ENCODE measurements at regions not wholly inside any gene's neighbourhood (a gene's known extent, or its start where the extent isn't known, plus 50 kb on each side); places are given as distances from the start of the nearest gene placed in this dataset.
"Not testable (repeated sequence)": the region's sequence is repeated elsewhere in the genome, so short reads cannot be mapped to it uniquely, and the experiment has no call there.

DNA sequence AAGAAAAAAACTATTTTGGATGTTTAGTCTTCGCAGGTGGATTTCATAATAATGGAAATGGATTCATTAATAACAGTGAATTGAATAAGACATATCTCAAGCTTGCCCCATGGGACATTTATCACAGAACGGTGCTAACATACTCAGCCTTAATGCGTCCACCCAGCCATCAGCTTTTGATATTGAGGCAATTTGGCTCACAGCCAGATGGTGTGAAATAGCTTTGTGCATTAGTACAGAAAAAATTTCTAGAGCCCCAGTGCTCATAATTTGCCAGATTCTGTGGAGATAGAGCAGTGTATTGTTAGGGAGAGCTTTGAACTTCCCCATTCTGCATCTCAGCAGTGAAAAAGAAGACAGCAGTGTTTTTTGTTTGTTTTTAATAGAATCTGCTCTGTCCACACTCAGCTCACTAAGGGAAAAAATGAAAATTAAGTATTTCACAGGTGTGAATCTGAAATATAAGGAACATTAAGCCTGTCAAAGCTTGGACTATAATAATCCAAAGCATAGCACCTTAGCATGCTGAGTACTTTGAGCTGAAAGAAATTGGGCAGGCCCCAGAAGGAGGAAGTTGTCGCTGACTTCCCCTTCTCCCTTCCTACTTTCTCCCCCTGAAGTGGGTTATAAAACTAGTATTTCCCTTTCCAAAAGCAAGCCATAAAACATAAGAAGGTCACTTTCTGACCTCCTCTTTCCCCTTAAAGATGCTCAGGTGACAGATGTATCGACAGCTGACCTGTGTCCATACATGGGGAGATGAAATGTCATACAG is 295.8 kb downstream of the MAGEB5 start:
- WGBS, 3 donors: 64 to 72% (median 71%) methylated on average over 5 of the region's 5 CpGs
- intact Hi-C loops (cut with DNase I): no loop called here
- no peaks in the 10 kb centered on the region for H3K27me3 ChIP-seq
- DNase-seq: no peak
- H3K36me3 ChIP-seq: no peaks in the 10 kb centered on the region
- H3K27ac ChIP-seq: no peak overlapping the region
- no peaks in the 10 kb centered on the region for H3K4me1 ChIP-seq (ENCODE audit: insufficient read depth)
- H3K4me3 ChIP-seq: no peak overlapping the region
- no peaks in the 10 kb centered on the region for H3K9me3 ChIP-seq
- TF ChIP-seq, protein P1, sequence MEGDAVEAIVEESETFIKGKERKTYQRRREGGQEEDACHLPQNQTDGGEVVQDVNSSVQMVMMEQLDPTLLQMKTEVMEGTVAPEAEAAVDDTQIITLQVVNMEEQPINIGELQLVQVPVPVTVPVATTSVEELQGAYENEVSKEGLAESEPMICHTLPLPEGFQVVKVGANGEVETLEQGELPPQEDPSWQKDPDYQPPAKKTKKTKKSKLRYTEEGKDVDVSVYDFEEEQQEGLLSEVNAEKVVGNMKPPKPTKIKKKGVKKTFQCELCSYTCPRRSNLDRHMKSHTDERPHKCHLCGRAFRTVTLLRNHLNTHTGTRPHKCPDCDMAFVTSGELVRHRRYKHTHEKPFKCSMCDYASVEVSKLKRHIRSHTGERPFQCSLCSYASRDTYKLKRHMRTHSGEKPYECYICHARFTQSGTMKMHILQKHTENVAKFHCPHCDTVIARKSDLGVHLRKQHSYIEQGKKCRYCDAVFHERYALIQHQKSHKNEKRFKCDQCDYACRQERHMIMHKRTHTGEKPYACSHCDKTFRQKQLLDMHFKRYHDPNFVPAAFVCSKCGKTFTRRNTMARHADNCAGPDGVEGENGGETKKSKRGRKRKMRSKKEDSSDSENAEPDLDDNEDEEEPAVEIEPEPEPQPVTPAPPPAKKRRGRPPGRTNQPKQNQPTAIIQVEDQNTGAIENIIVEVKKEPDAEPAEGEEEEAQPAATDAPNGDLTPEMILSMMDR (IDR thresholded peaks at IDR 0.05): no peak
- TF ChIP-seq POLR2A (IDR thresholded peaks at IDR 0.05) (no peak), EP300 (IDR thresholded peaks at IDR 0.05) (no peak)

DNA sequence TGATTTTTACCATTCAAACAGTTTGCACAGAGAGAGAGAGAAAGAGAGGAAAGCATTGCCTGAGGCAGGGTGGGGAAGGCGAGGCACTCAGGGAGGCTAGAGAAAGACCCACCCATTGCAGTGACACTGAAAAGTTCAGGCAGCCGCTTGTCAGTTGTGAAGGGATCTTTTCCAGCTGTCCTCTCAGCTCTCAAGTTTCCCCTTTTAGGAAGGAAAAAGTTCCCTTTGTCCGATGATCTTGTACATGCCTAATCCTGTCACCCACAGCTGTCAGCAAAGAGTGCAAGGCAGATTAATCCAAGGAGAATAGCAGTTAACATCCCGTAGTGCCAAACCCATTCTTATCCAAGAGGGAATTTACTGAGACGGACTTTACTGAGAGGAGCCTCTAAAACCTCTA is 255.0 kb downstream of the MAGEB5 start:
- H3K9me3 ChIP-seq: no peaks in the 10 kb centered on the region
- 66 to 71% (median 69%) methylated on average over 5 of the region's 5 CpGs for WGBS, 3 donors
- intact Hi-C loops (cut with DNase I): no loop called here
- TF ChIP-seq POLR2A (IDR thresholded peaks at IDR 0.05): no peak
- TF ChIP-seq, protein P1 (IDR thresholded peaks at IDR 0.05): no peak
- TF ChIP-seq EP300 (IDR thresholded peaks at IDR 0.05): no peak
- H3K4me1 ChIP-seq (ENCODE audit: insufficient read depth): no peaks in the 10 kb centered on the region
- H3K27ac ChIP-seq: no peak overlapping the region
- H3K27me3 ChIP-seq: no peaks in the 10 kb centered on the region
- DNase-seq: no peak
- no peak overlapping the region for H3K4me3 ChIP-seq
- H3K36me3 ChIP-seq: no peaks in the 10 kb centered on the region

DNA sequence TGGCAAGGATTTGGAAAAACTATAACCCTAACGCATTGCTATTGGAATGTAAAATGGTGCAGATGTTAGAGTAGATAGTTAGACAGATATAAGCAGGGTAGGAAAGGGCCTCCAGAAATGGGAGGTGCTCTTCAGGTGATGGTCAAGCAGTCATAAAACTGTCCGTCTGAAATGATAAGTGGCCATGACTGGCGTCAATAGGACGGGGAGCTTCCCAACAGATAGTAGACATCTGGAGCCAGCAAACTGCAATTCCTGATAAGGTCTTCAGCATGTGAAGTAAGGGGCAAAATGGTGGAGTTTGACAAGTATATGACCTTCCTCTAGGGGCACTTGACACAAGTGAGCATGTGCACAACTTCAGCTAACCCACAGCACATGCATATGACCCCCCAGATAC is 250.4 kb downstream of the MAGEB5 start:
- 69 to 75% (median 72%) methylated on average over 4 of the region's 4 CpGs for WGBS, 3 donors
- intact Hi-C loops (cut with DNase I): no loop called here

DNA sequence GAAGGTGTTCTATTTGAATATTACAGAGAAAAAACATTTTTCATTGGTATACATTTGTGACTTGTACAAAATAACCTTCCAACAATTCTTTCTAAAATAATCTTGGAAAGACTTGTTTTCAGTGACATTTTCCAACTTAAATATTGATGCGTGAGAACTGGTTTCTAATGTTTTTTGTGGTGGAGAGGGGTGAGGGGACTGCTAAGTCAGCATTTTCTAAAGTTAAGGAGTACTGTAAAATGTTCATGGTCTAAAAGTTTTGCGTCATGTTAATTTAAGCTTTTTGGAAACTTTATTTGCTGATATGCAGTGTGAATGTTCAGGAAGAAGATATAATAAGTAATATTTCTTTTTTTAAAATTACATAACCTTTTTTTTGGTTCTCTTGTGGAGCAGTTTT is 229.3 kb downstream of the MAGEB5 start:
- Histone ChIP-seq H3K27ac (no peak overlapping the region), H3K4me1 (ENCODE audit: insufficient read depth) (no peaks in the 10 kb centered on the region), H3K4me3 (no peak overlapping the region), H3K9me3 (no peaks in the 10 kb centered on the region), H3K36me3 (no peaks in the 10 kb centered on the region), H3K27me3 (no peaks in the 10 kb centered on the region)
- intact Hi-C loops (cut with DNase I): no loop called here
- TF ChIP-seq, protein P1 (IDR thresholded peaks at IDR 0.05): no peak
- TF ChIP-seq POLR2A (IDR thresholded peaks at IDR 0.05) (no peak), EP300 (IDR thresholded peaks at IDR 0.05) (no peak)
- 50 to 58% (median 55%) methylated on average over 2 of the region's 2 CpGs for WGBS, 3 donors
- no peak for DNase-seq

More for the DNA sequence above, 250.4 kb downstream of the MAGEB5 start:
- no peak for DNase-seq
- H3K4me3 ChIP-seq: no peak overlapping the region
- no peaks in the 10 kb centered on the region for H3K9me3 ChIP-seq
- H3K27ac ChIP-seq: no peak overlapping the region
- TF ChIP-seq EP300 (IDR thresholded peaks at IDR 0.05): no peak
- TF ChIP-seq POLR2A (IDR thresholded peaks at IDR 0.05): no peak
- TF ChIP-seq, protein P1 (IDR thresholded peaks at IDR 0.05): no peak
- H3K36me3 ChIP-seq: no peaks in the 10 kb centered on the region
- H3K27me3 ChIP-seq: no peaks in the 10 kb centered on the region
- no peaks in the 10 kb centered on the region for H3K4me1 ChIP-seq (ENCODE audit: insufficient read depth)

DNA sequence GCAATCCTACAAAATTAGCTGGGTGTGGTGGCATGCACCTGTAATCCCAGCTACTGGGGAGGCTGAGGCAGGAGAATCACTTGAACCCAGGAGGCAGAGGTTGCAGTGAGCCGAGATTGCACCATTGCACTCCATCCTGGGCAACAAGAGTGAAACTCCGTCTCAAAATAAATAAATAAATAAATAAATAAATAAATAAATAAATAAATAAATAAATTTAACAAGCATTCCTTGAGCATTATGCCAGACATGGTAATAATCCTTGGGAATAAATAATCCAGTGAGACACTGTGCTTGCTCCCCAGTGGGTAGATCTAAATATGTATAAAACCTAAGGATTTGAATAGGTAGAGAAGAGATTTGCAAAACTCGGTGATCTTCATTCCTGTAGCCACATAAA is 228.4 kb downstream of the MAGEB5 start:
- H3K27ac ChIP-seq; H3K27me3 ChIP-seq; intact Hi-C loops (cut with DNase I); H3K9me3 ChIP-seq; H3K4me1 ChIP-seq (ENCODE audit: insufficient read depth); H3K4me3 ChIP-seq; H3K36me3 ChIP-seq; DNase-seq: not testable (repeated sequence)
- 77 to 86% (median 79%) methylated on average over 3 of the region's 3 CpGs for WGBS, 3 donors
